A673 (cell line): ENCODE measurements at regions not wholly inside any gene's neighbourhood (a gene's known extent, or its start where the extent isn't known, plus 50 kb on each side); places are given as distances from the start of the nearest gene placed in this dataset.

Source experiments
- CTCF ChIP-seq: fragments of 300-800, 200-600 bp; sonication (generic); conservative IDR thresholded peaks from 2 replicates; pipeline ENCODE4 v1.5.1; 2017; ENCODE audit warnings: low read depth, mild to moderate bottlenecking, antibody characterized with exemption, low read length, moderate library complexity, mixed read lengths
- EZH2 ChIP-seq: fragments of 200-600 bp; sonication (generic); IDR thresholded peaks from 2 replicates; pipeline ENCODE4 v1.6.1; 2017; ENCODE audit warnings: borderline replicate concordance, low read depth, mild to moderate bottlenecking, mixed read lengths, antibody characterized with exemption, low read length; ENCODE audit not compliant: poor library complexity, severe bottlenecking

- TF ChIP-seq CTCF (no peak), EZH2 (no peak)
Observed at GRCh38 chr18:34548973-34549294, 161.2 kb upstream of the DTNA start.
